Fibroblast of lung (primary cell): ENCODE measurements at regions not wholly inside any gene's neighbourhood (a gene's known extent, or its start where the extent isn't known, plus 50 kb on each side); places are given as distances from the start of the nearest gene placed in this dataset.

ENCODE experiments used
- EZH2 ChIP-seq: IDR thresholded peaks from 2 replicates; pipeline ENCODE4 v1.5.1; 2012; ENCODE audit warnings: low read length, control low read depth, mild to moderate bottlenecking; ENCODE audit errors: missing control alignments
- TF ChIP-seq, protein P1 (sequence below), 2 donors: IDR thresholded peaks in 1 of 2; conservative IDR thresholded peaks in 1 of 2; 1 replicate in 1 of 2; 2 replicates in 1 of 2; pipeline ENCODE4 v1.5.1; 2011 to 2012; ENCODE audit warnings: low read length in 2 of 2, control low read depth in 1 of 2, inconsistent platforms in 1 of 2, low read depth in 1 of 2, mild to moderate bottlenecking in 1 of 2

DNA sequence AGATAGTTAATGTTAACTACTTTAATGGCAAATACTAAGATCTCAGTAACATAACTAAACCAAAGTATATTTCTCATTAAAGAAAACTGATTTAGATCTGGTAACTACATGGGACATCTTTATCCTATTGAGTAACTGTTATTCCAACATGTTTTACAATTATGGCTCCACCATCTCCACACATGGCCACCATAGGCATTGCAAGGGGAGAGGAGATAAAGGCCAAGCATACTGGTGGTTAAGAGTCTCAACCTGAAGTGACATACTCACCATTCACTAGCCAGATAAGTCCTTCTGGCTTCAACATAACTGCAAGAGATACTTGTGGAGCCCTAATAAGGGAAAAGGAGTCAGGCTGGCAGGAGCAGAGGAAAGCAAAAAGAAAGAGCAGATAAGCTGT, 1586.4 kb upstream of the SPRY2 start:
- TF ChIP-seq EZH2: no peak
- TF ChIP-seq, protein P1, sequence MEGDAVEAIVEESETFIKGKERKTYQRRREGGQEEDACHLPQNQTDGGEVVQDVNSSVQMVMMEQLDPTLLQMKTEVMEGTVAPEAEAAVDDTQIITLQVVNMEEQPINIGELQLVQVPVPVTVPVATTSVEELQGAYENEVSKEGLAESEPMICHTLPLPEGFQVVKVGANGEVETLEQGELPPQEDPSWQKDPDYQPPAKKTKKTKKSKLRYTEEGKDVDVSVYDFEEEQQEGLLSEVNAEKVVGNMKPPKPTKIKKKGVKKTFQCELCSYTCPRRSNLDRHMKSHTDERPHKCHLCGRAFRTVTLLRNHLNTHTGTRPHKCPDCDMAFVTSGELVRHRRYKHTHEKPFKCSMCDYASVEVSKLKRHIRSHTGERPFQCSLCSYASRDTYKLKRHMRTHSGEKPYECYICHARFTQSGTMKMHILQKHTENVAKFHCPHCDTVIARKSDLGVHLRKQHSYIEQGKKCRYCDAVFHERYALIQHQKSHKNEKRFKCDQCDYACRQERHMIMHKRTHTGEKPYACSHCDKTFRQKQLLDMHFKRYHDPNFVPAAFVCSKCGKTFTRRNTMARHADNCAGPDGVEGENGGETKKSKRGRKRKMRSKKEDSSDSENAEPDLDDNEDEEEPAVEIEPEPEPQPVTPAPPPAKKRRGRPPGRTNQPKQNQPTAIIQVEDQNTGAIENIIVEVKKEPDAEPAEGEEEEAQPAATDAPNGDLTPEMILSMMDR (conservative IDR thresholded peaks at IDR 0.05 in 1 of 2, IDR thresholded peaks at IDR 0.05 in 1 of 2; ENCODE audit: low read depth in 1 of 2, low read length in 2 of 2): no peak
